ENCODE measurements at regions not wholly inside any gene's neighbourhood (a gene's known extent, or its start where the extent isn't known, plus 50 kb on each side); places are given as distances from the start of the nearest gene placed in this dataset.

DNA sequence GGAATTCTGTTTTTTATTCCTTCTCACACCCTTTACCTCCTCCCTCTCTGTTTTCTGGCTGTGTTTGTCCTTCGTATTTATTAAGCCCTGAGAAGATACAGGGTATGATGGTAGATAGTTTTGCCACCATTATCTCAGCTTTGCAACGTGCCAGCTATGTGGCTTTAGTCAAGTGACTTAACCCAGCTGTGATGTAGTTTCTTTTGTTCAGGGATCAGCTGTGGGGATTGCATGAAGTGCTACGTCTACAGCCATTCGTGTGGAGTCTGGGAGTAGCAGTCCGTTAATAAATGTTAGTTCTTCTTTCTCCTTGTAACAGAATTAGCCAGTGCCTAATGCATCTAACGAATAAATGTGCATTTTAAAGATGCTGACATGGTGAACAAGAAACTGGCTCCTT, 128.4 kb downstream of the HAPSTR1 start:
- no peak for DNase-seq (ENCODE audit: low read depth in 2 of 2)
- H3K4me3 ChIP-seq (replicated peaks in 1 of 2; ENCODE audit: low read depth in 2 of 2, low read length in 2 of 2) = no peak overlapping the region
- TF ChIP-seq, protein P1, sequence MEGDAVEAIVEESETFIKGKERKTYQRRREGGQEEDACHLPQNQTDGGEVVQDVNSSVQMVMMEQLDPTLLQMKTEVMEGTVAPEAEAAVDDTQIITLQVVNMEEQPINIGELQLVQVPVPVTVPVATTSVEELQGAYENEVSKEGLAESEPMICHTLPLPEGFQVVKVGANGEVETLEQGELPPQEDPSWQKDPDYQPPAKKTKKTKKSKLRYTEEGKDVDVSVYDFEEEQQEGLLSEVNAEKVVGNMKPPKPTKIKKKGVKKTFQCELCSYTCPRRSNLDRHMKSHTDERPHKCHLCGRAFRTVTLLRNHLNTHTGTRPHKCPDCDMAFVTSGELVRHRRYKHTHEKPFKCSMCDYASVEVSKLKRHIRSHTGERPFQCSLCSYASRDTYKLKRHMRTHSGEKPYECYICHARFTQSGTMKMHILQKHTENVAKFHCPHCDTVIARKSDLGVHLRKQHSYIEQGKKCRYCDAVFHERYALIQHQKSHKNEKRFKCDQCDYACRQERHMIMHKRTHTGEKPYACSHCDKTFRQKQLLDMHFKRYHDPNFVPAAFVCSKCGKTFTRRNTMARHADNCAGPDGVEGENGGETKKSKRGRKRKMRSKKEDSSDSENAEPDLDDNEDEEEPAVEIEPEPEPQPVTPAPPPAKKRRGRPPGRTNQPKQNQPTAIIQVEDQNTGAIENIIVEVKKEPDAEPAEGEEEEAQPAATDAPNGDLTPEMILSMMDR (IDR thresholded peaks at IDR 0.05; ENCODE audit: low read depth, low read length) = no peak

DNA sequence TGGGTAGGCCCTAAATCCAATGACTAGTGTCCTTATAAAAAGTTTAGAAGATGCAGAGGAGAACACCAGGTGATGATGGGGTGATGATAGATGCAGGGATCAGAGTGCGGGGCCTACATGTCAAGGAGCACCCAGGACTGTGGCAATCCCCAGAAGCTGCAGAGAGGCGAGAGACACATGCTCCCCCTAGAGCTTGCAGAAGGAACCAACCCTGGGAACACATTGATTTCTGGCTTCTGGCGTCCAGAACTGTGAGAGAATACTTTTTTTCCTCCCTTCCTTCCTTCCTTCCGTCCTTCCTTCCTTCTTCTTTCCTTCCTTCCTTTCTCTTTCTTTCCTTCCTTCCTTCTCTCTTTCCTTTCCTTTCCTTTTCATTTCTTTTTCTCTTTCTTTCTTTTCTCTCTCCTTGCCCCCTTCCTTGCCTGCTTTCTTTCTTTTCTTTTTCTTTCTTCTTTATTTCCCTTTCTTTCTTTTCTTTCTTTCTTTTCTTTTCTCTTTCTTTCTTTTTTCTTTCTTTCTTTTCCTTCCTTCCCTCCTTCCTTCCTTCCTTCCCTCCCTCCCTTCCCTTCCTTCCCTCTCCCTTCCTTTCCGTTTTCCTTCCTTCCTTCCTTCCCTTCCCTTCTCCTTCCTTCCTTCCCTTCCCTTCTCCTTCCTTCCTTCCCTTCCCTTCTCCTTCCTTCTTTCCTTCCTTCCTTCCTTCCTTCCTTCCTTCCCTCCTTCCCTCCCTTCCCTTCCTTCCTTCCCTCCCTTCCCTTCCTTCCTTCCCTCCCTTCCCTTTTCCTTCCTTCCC, 134.3 kb downstream of the HAPSTR1 start:
- no peak for DNase-seq (ENCODE audit: low read depth in 2 of 2)
- no peak overlapping the region for H3K4me3 ChIP-seq (replicated peaks in 1 of 2; ENCODE audit: low read depth in 2 of 2, low read length in 2 of 2)
- TF ChIP-seq, protein P1 (IDR thresholded peaks at IDR 0.05; ENCODE audit: low read depth, low read length) = no peak

DNA sequence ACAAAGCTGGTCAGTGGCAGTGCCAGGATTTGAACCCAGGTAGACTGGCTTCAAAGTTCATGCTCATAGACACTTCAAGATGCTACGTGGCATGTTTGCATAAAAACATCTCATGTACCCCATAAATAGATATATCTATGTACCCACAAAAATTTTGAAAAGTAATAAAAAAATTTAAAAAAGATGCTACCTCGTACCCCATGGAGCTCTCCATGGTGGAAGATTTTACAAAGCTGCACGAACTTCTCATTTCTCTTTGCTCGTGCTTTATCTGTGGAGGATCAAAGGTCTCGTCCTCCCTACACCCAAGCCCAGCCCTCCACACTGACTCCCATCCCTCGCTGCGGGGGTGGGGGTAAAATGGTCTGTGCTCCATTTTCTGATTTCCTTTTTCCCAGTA, 135.5 kb downstream of the HAPSTR1 start:
- DNase-seq (ENCODE audit: low read depth in 2 of 2) = no peak
- TF ChIP-seq, protein P1 (IDR thresholded peaks at IDR 0.05; ENCODE audit: low read depth, low read length) = no peak
- H3K4me3 ChIP-seq (replicated peaks in 1 of 2; ENCODE audit: low read depth in 2 of 2, low read length in 2 of 2) = no peak overlapping the region

DNA sequence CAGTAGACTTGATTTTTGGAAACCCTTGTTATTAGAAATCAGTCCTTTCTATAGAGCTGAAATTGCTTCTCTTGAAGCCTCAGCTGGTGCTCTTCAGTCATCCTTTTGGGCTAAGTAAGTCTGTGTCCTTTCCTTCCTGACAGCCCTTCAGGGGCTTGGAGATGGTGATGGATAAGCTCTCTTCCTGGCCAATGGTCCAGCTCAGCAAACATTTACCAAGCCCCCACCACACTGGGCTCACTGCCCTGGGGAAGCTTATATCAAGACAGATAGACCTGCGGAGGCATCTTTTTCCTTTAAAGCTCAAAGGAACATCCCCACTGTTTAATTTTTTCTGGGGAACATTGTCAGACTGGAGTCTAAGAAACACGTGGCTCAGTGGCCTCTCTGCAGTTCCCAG, 139.6 kb downstream of the HAPSTR1 start:
- no peak for DNase-seq (ENCODE audit: low read depth in 2 of 2)
- TF ChIP-seq, protein P1 (IDR thresholded peaks at IDR 0.05; ENCODE audit: low read depth, low read length) = no peak
- no peak overlapping the region for H3K4me3 ChIP-seq (replicated peaks in 1 of 2; ENCODE audit: low read depth in 2 of 2, low read length in 2 of 2)

DNA sequence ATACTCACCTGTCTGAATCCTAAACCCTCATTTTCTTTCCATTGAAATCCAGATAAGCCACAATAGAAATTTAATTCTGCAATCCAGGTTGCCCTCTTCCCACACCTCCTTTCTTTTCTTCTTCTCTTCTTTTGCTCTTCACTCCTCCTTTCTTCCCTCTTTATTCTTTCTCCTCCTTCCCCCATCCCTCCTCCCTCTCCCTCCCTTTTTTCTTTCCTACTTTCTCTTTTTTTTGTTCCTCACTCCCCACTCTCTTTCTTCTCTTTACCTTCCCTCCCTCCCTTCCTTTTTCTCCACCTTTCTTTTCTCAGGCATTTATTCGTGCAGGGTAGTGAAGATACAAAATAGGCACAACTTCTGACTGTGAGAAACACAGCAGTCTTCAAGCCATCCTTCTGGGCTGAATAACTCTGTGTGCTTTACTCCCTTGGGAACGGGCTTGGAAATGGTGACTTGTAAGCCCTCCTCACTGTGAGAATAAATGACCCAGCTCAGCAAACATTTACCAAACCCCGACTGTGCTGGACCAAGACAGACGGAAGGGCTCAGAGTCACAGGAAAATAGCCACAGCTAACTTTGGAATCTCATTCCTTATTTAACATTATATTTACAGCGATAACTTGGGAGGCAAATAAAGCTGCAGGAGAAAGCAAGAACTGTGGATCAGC, 140.8 kb downstream of the HAPSTR1 start:
- TF ChIP-seq, protein P1 (IDR thresholded peaks at IDR 0.05; ENCODE audit: low read depth, low read length) = no peak
- H3K4me3 ChIP-seq (replicated peaks in 1 of 2; ENCODE audit: low read depth in 2 of 2, low read length in 2 of 2) = no peak overlapping the region
- no peak for DNase-seq (ENCODE audit: low read depth in 2 of 2)

DNA sequence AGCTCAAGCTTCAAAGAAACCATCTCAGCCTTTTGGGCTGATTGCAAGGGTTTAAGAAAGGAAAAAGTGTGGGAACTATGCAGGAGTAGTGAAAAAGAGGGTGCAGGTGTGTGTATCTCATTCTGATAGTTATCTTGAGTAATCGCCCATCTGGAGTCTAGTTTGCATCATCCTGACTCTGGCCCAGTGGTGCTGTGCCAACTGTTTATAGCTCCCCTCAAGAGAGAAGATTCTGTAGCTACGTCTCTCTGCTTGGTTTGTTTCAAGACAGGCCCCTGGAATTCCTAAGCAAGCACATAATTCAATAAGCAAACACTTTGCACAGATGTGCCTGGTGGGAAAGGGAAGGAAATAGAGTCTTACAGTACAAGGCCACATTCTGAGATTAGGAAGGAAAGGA, 144.4 kb downstream of the HAPSTR1 start:
- H3K4me3 ChIP-seq (replicated peaks in 1 of 2; ENCODE audit: low read depth in 2 of 2, low read length in 2 of 2) = no peak overlapping the region
- DNase-seq (ENCODE audit: low read depth in 2 of 2) = no peak
- TF ChIP-seq, protein P1 (IDR thresholded peaks at IDR 0.05; ENCODE audit: low read depth, low read length) = no peak
